Loucy (cell line): ENCODE measurements at regions not wholly inside any gene's neighbourhood (a gene's known extent, or its start where the extent isn't known, plus 50 kb on each side); places are given as distances from the start of the nearest gene placed in this dataset.

Source experiments
- CTCF ChIP-seq: fragments of 200-600 bp; sonication (generic); conservative IDR thresholded peaks from 2 replicates; pipeline ENCODE4 v1.5.1; 2014; ENCODE audit warnings: mild to moderate bottlenecking, antibody characterized with exemption, low read length
- EZH2phosphoT487 ChIP-seq: fragments of 200-600 bp; IDR thresholded peaks from 2 replicates; pipeline ENCODE4 v1.6.1; 2018; ENCODE audit warnings: antibody characterized with exemption, mild to moderate bottlenecking, moderate library complexity, borderline replicate concordance

GRCh38 chr1:218760601-218761570 is 412.8 kb upstream of the LYPLAL1 start:
- TF ChIP-seq CTCF (no peak), EZH2phosphoT487 (no peak)
